ENCODE measurements at regions not wholly inside any gene's neighbourhood (a gene's known extent, or its start where the extent isn't known, plus 50 kb on each side); places are given as distances from the start of the nearest gene placed in this dataset.

GRCh38 chr17:79369532-79369931 lies 241.3 kb downstream of the RBFOX3 start:
- no peaks in the 10 kb centered on the region for H3K9me3 Mint-ChIP-seq
- Histone ChIP-seq H3K4me2 (ENCODE audit: insufficient read depth, insufficient read length, low read length) (no peak overlapping the region), H3K23ac (ENCODE audit: insufficient read length, low read depth, low read length) (no peak overlapping the region), H3K14ac (ENCODE audit: insufficient read depth, low read length) (no peak overlapping the region; the same call in 1 of the 2 replicates), H4K5ac (ENCODE audit: insufficient read length, low read depth, low read length) (no peak overlapping the region), H2BK20ac (ENCODE audit: low read depth, low read length, poor library complexity, severe bottlenecking) (no peak overlapping the region), H3K18ac (ENCODE audit: insufficient read length, low read depth, low read length) (no peak overlapping the region), H3K4me1 (ENCODE audit: insufficient read depth, low read length) (no peaks in the 10 kb centered on the region), H2AFZ (ENCODE audit: low read length) (no peak overlapping the region), H3K27ac (ENCODE audit: insufficient read length, low read depth, low read length) (no peak overlapping the region), H3K9ac (ENCODE audit: extremely low read depth, insufficient read length, low read length) (no peak overlapping the region), H4K8ac (replicated peaks; ENCODE audit: insufficient read length, low read depth, low read length) (no peak overlapping the region), H4K20me1 (ENCODE audit: control insufficient read depth, insufficient read depth, insufficient read length) (no peaks in the 10 kb centered on the region), H2BK120ac (ENCODE audit: low read depth, low read length, poor library complexity, severe bottlenecking) (no peak overlapping the region), H2BK15ac (ENCODE audit: low read depth, low read length) (no peak overlapping the region), H3K56ac (ENCODE audit: insufficient read length, low read depth, low read length) (no peak overlapping the region), H3K79me1 (ENCODE audit: insufficient read depth, low read depth, low read length, poor library complexity, severe bottlenecking) (no peaks in the 10 kb centered on the region), H4K91ac (ENCODE audit: insufficient read length, low read depth, low read length) (no peak overlapping the region), H2AK5ac (ENCODE audit: insufficient read length, low read length) (no peak overlapping the region), H2BK5ac (ENCODE audit: insufficient read length, low read length) (no peak overlapping the region), H2BK12ac (ENCODE audit: insufficient read length, low read depth, low read length) (no peak overlapping the region), H3K27me3 (ENCODE audit: insufficient read depth, low read length) (no peaks in the 10 kb centered on the region), H3K79me2 (ENCODE audit: insufficient read depth, low read length) (no peaks in the 10 kb centered on the region), H3K4ac (ENCODE audit: low read depth, low read length) (no peak overlapping the region), H3K9me3 (ENCODE audit: control insufficient read depth, low read depth, low read length) (no peaks in the 10 kb centered on the region), H3K23me2 (ENCODE audit: insufficient read length, low read depth, low read length, poor library complexity, severe bottlenecking) (no peaks in the 10 kb centered on the region), H3T11ph (ENCODE audit: low read length) (no peak overlapping the region)
- H3K27ac Mint-ChIP-seq: no peak overlapping the region
- H3K4me1 Mint-ChIP-seq: peaks cover 12 to 32% of the 10 kb centered on the region in 2 experiments
- H3K27me3 Mint-ChIP-seq (ENCODE audit: low read depth): peaks cover 28% of the 10 kb centered on the region
- TF ChIP-seq, protein P1, sequence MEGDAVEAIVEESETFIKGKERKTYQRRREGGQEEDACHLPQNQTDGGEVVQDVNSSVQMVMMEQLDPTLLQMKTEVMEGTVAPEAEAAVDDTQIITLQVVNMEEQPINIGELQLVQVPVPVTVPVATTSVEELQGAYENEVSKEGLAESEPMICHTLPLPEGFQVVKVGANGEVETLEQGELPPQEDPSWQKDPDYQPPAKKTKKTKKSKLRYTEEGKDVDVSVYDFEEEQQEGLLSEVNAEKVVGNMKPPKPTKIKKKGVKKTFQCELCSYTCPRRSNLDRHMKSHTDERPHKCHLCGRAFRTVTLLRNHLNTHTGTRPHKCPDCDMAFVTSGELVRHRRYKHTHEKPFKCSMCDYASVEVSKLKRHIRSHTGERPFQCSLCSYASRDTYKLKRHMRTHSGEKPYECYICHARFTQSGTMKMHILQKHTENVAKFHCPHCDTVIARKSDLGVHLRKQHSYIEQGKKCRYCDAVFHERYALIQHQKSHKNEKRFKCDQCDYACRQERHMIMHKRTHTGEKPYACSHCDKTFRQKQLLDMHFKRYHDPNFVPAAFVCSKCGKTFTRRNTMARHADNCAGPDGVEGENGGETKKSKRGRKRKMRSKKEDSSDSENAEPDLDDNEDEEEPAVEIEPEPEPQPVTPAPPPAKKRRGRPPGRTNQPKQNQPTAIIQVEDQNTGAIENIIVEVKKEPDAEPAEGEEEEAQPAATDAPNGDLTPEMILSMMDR (conservative IDR thresholded peaks at IDR 0.05): no peak
- no peak overlapping the region; a peak in 1 of 5 replicates for H3K4me3 Mint-ChIP-seq
- H3K36me3 Mint-ChIP-seq (ENCODE audit: insufficient read depth in 1 of 3, low read depth in 3 of 3): no peaks in the 10 kb centered on the region
- DNase-seq: no peak
- WGBS (ENCODE audit: extremely low coverage, insufficient read length, low lambda C conversion rate): no CpG with 5 or more reads among the region's 9 CpGs

All from H9 (cell line).